ENCODE measurements at regions not wholly inside any gene's neighbourhood (a gene's known extent, or its start where the extent isn't known, plus 50 kb on each side); places are given as distances from the start of the nearest gene placed in this dataset.
"Not testable (repeated sequence)": the region's sequence is repeated elsewhere in the genome, so short reads cannot be mapped to it uniquely, and the experiment has no call there.

- H3K27me3 ChIP-seq (ENCODE audit: insufficient read depth, insufficient read length) = no peaks in the 10 kb centered on the region
- peaks cover 4% of the 10 kb centered on the region; the same call in 1 of the 2 replicates for H3K9me3 ChIP-seq (ENCODE audit: insufficient read depth, low read length)
- TF ChIP-seq YY1 (IDR thresholded peaks at IDR 0.05; ENCODE audit: insufficient read depth, insufficient read length) (no peak), SUZ12 (IDR thresholded peaks at IDR 0.05; ENCODE audit: extremely low read depth, insufficient read depth, insufficient read length) (no peak), ZNF274 (IDR thresholded peaks at IDR 0.05; ENCODE audit: low read depth, low read length) (no peak)
- no peaks in the 10 kb centered on the region for H3K36me3 ChIP-seq (ENCODE audit: insufficient read depth, insufficient read length, low read length)
- peak; percentile 44 for DNase-seq (ENCODE audit: low read depth, low spot score)
- no peak overlapping the region for H3K4me3 ChIP-seq (ENCODE audit: insufficient read length, low read depth)
- H3K4me1 ChIP-seq (ENCODE audit: insufficient read depth, insufficient read length) = no peaks in the 10 kb centered on the region
- H3K9ac ChIP-seq (ENCODE audit: insufficient read length, low read depth) = no peak overlapping the region
Measured at GRCh38 chr5:142245786-142246185, 79.0 kb downstream of the SPRY4 start.

GRCh38 chr5:142244440-142244839 is 80.4 kb downstream of the SPRY4 start:
- Histone ChIP-seq H3K4me1 (ENCODE audit: insufficient read depth, insufficient read length) (no peaks in the 10 kb centered on the region), H3K36me3 (ENCODE audit: insufficient read depth, insufficient read length, low read length) (no peaks in the 10 kb centered on the region), H3K9ac (ENCODE audit: insufficient read length, low read depth) (no peak overlapping the region), H3K4me3 (ENCODE audit: insufficient read length, low read depth) (no peak overlapping the region), H3K27me3 (ENCODE audit: insufficient read depth, insufficient read length) (no peaks in the 10 kb centered on the region), H3K9me3 (ENCODE audit: insufficient read depth, low read length) (peaks cover 4% of the 10 kb centered on the region; the same call in 1 of the 2 replicates)
- TF ChIP-seq SUZ12 (IDR thresholded peaks at IDR 0.05; ENCODE audit: extremely low read depth, insufficient read depth, insufficient read length) (no peak), YY1 (IDR thresholded peaks at IDR 0.05; ENCODE audit: insufficient read depth, insufficient read length) (no peak), ZNF274 (IDR thresholded peaks at IDR 0.05; ENCODE audit: low read depth, low read length) (no peak)
- no peak for DNase-seq (ENCODE audit: low read depth, low spot score)

DNA sequence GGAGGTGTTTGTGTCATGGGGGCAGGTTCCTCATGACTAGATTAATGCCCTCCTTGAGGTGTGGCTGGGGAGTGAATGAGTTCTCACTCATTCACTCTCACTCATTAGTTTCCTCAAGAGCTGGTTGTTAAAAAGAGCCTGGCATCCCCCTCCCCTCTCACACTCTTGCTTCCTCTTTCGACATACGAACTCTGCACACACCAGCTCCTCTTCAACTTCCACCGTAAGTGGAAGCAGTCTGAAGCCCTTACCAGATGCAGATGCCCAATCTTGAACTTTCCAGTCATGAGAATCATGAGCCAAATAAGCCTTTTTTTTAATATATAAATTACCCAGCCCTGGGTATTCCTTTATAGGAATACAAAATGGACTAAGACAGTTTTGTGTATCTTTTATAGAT is 82.5 kb downstream of the SPRY4 start:
- no peak for TF ChIP-seq SUZ12 (IDR thresholded peaks at IDR 0.05; ENCODE audit: extremely low read depth, insufficient read depth, insufficient read length)
- TF ChIP-seq ZNF274 (IDR thresholded peaks at IDR 0.05; ENCODE audit: low read depth, low read length) = no peak
- TF ChIP-seq YY1 (IDR thresholded peaks at IDR 0.05; ENCODE audit: insufficient read depth, insufficient read length) = no peak
- H3K4me1 ChIP-seq (ENCODE audit: insufficient read depth, insufficient read length) = no peaks in the 10 kb centered on the region
- DNase-seq (ENCODE audit: low read depth, low spot score) = no peak
- no peaks in the 10 kb centered on the region for H3K36me3 ChIP-seq (ENCODE audit: insufficient read depth, insufficient read length, low read length)
- H3K27me3 ChIP-seq (ENCODE audit: insufficient read depth, insufficient read length) = no peaks in the 10 kb centered on the region
- H3K9me3 ChIP-seq (ENCODE audit: insufficient read depth, low read length) = peaks cover 4% of the 10 kb centered on the region; the same call in 1 of the 2 replicates
- H3K9ac ChIP-seq (ENCODE audit: insufficient read length, low read depth) = no peak overlapping the region
- H3K4me3 ChIP-seq (ENCODE audit: insufficient read length, low read depth) = no peak overlapping the region

- Histone ChIP-seq H3K36me3 (ENCODE audit: insufficient read depth, insufficient read length, low read length) (no peaks in the 10 kb centered on the region), H3K4me1 (ENCODE audit: insufficient read depth, insufficient read length) (peaks cover 5% of the 10 kb centered on the region), H3K4me3 (ENCODE audit: insufficient read length, low read depth) (no peak overlapping the region), H3K9me3 (ENCODE audit: insufficient read depth, low read length) (peaks cover 4% of the 10 kb centered on the region; the same call in 1 of the 2 replicates), H3K9ac (ENCODE audit: insufficient read length, low read depth) (no peak overlapping the region), H3K27me3 (ENCODE audit: insufficient read depth, insufficient read length) (no peaks in the 10 kb centered on the region)
- DNase-seq (ENCODE audit: low read depth, low spot score) = no peak
- TF ChIP-seq ZNF274 (IDR thresholded peaks at IDR 0.05; ENCODE audit: low read depth, low read length) (no peak), SUZ12 (IDR thresholded peaks at IDR 0.05; ENCODE audit: extremely low read depth, insufficient read depth, insufficient read length) (no peak), YY1 (IDR thresholded peaks at IDR 0.05; ENCODE audit: insufficient read depth, insufficient read length) (no peak)
Measured at GRCh38 chr5:142239394-142240159, 85.2 kb downstream of the SPRY4 start.

- Histone ChIP-seq H3K9ac (ENCODE audit: insufficient read length, low read depth) (no peak overlapping the region), H3K27me3 (ENCODE audit: insufficient read depth, insufficient read length) (no peaks in the 10 kb centered on the region), H3K36me3 (ENCODE audit: insufficient read depth, insufficient read length, low read length) (no peaks in the 10 kb centered on the region), H3K9me3 (ENCODE audit: insufficient read depth, low read length) (peaks cover 4% of the 10 kb centered on the region; the same call in 1 of the 2 replicates), H3K4me3 (ENCODE audit: insufficient read length, low read depth) (no peak overlapping the region), H3K4me1 (ENCODE audit: insufficient read depth, insufficient read length) (peaks cover 5% of the 10 kb centered on the region)
- DNase-seq (ENCODE audit: low read depth, low spot score) = no peak
- TF ChIP-seq YY1 (IDR thresholded peaks at IDR 0.05; ENCODE audit: insufficient read depth, insufficient read length) (no peak), SUZ12 (IDR thresholded peaks at IDR 0.05; ENCODE audit: extremely low read depth, insufficient read depth, insufficient read length) (no peak), ZNF274 (IDR thresholded peaks at IDR 0.05; ENCODE audit: low read depth, low read length) (no peak)
Measured at GRCh38 chr5:142237707-142238106, 87.1 kb downstream of the SPRY4 start.

- H3K9ac ChIP-seq (ENCODE audit: insufficient read length, low read depth); DNase-seq (ENCODE audit: low read depth, low spot score); H3K9me3 ChIP-seq (ENCODE audit: insufficient read depth, low read length); H3K4me1 ChIP-seq (ENCODE audit: insufficient read depth, insufficient read length); H3K4me3 ChIP-seq (ENCODE audit: insufficient read length, low read depth); H3K36me3 ChIP-seq (ENCODE audit: insufficient read depth, insufficient read length, low read length); H3K27me3 ChIP-seq (ENCODE audit: insufficient read depth, insufficient read length): not testable (repeated sequence)
Measured at GRCh38 chr5:142236673-142237290, 88.0 kb downstream of the SPRY4 start.

GRCh38 chr5:142235870-142236672 is 88.8 kb downstream of the SPRY4 start:
- Histone ChIP-seq H3K36me3 (ENCODE audit: insufficient read depth, insufficient read length, low read length) (no peaks in the 10 kb centered on the region), H3K27me3 (ENCODE audit: insufficient read depth, insufficient read length) (no peaks in the 10 kb centered on the region), H3K9me3 (ENCODE audit: insufficient read depth, low read length) (no peaks in the 10 kb centered on the region), H3K4me1 (ENCODE audit: insufficient read depth, insufficient read length) (peaks cover 5% of the 10 kb centered on the region), H3K4me3 (ENCODE audit: insufficient read length, low read depth) (peak overlapping the region; percentile 18), H3K9ac (ENCODE audit: insufficient read length, low read depth) (peak overlapping the region; percentile 67)
- no peak for TF ChIP-seq SUZ12 (IDR thresholded peaks at IDR 0.05; ENCODE audit: extremely low read depth, insufficient read depth, insufficient read length)
- TF ChIP-seq ZNF274 (IDR thresholded peaks at IDR 0.05; ENCODE audit: low read depth, low read length) = no peak
- TF ChIP-seq YY1 (IDR thresholded peaks at IDR 0.05; ENCODE audit: insufficient read depth, insufficient read length) = no peak
- DNase-seq (ENCODE audit: low read depth, low spot score) = no peak
